Non-pigmented ciliary epithelial cell (primary cell): ENCODE measurements at regions not wholly inside any gene's neighbourhood (a gene's known extent, or its start where the extent isn't known, plus 50 kb on each side); places are given as distances from the start of the nearest gene placed in this dataset.

Experiments
- DNase-seq: peaks from one replicate; pipeline ENCODE4 v3.0.0-alpha.2; 2010; ENCODE audit warnings: low read depth

GRCh38 chr9:79988126-79988525 lies 416.4 kb downstream of the TLE4 start:
- DNase-seq = no peak

- no peak for DNase-seq
These were observed 414.7 kb downstream of the TLE4 start for GRCh38 chr9:79986437-79986836.

DNA sequence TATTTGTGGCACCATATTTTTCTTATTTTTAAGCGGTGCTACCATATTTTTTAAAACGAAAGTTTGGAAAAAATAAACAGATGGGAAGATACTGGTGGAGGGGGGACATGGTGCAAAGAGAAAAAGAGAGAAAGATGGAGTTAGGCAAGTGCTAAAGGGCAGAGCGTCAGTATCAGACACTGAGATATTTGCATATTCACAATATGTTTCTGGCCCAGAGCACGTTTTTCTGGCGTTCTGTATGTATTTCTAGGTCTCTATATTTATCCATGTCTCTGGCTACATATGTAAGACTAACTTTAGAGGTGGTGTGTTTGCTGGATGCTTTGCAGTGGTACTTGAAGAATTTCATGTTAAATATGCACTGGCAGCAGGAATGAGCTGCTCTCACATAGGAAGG lies 414.0 kb downstream of the TLE4 start:
- no peak for DNase-seq

GRCh38 chr9:79985264-79985663 lies 413.5 kb downstream of the TLE4 start:
- no peak for DNase-seq

- no peak for DNase-seq
These were observed 412.8 kb downstream of the TLE4 start for GRCh38 chr9:79984429-79985067.

GRCh38 chr9:79980432-79980831 lies 408.7 kb downstream of the TLE4 start:
- no peak for DNase-seq

DNA sequence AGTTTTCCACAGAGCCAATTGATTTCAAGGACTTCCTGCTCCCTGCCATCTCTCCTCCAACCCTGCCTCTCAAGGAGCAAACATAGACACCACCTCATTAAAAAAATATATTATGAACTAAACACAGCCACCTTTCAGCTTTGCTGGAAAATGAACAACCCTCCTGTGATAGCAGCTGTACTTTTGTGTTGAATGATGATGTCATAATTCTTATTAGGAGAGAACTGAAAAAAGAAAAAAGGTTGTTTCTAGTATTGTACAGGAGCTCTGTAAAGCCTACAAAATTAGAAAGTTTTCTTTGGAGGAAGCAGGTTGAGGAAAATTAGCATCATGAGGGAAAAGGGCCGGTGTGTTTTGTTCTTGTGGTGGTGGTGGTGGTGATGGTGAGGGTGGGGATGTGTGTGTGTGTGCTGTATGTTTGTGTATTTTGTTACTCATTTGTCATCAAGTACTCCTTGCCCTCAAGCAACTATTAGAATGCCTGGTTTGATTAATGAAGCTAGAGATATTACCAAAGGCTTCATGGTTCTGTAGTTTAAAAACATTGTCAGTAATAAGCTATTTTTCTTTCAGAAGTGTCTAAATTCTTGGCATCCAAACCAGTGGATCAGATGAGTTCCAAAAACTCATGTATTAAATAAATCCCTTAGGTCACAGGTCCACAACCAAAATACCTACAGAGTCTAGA lies 405.9 kb downstream of the TLE4 start:
- no peak for DNase-seq

DNA sequence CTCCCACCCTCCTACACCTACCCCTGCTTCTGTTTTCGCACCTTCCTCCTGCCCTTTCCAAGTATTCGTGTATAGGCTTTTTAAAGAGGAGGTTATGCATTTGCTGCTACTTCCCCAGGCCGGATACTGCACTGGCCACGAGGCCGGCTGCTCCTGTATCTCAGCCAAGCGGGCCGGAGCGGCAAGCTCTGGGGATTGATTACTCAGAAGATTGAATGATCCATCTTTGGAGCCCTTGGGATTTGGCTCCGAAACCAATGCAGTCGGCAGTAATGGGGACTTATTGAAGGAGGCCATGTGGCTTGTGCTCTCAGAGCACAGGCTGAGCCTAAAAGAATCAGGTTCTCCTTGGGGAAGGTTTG lies 405.3 kb downstream of the TLE4 start:
- no peak for DNase-seq

DNA sequence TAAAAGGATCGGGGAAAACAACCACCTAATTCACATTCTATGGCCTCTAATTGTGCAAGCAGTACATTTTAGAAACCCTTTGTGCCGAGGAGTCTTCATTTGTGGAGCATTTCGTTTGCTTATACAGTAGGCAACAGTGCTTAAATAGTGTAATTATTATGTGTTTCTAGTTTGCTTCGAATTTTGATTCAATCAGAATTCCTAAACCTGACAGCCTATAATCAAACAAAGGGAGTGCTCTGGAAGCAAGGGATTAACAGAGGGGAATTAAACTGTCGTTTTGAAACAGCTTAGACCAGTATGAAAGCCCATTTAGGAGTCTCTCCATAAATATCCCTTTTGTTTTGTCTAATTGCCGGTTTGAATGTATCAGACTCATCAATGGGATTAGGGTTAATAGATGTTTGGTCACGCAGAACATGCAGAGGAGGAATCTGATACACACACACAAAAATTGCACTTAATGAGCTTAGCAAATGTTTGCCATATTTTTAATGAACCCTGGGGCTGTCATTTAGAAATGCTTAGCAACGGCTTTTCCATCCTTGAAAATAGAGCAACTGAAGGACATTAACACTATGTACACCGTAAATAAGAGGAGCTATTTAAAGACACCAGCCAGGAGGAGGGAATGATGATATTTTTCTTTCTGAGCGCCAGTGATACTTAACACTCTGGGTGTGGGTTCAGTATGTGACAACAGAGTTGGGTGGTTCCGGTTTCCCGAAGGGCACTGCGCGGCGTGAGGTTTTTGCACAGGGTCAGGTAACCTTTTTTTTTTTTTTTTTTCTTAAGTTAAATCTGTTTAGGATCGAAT lies 404.7 kb downstream of the TLE4 start:
- DNase-seq = no peak

GRCh38 chr9:79975621-79976256 lies 404.0 kb downstream of the TLE4 start:
- DNase-seq = no peak

DNA sequence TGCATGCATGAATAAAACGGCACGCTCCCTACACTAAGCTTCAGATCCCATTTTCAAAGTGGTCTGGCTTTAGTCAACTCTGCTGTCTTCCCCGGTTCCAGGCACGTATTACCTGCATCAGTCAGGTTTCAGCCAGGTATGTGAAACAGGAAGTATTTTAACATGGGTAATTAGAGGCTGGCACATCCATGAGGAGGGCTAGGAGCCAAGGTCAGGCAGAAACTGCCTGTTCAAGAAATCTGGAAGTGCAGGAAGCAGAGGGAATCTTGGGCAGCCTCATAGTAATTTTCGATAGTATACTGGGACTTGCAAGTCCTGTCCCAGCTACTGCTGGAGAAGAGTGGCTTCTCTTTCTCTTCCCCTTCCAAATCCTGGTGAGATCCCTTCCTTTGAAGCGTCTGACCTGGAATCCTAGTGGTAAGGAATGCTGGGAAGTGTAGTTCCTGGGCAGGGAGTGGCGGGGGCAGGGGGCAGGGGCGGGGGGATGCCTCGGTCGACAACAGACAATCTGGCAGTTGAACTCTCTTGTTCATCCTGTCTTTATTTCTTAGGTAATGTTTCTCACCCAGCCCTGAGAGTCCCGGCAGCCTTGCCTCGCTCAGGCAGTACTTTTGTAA lies 403.1 kb downstream of the TLE4 start:
- no peak for DNase-seq

DNA sequence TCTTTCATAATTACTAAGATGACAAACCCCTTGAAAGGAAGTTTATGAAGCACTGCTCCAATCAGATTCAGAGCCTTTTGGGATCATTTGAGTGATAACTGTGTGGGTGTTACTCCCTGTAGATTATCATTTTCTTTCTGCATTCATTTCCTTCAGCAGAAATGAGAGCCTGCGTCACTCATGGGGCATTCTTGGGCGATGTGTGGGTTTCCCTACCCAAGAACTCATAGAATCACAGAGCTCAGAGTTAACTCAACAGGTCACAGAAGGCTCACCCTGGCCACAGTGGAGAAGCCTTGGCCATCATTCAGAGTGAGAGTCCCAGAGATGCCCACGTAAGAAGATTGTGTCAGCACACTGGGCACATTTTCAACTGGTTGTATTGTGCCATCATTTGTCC lies 401.9 kb downstream of the TLE4 start:
- no peak for DNase-seq

DNA sequence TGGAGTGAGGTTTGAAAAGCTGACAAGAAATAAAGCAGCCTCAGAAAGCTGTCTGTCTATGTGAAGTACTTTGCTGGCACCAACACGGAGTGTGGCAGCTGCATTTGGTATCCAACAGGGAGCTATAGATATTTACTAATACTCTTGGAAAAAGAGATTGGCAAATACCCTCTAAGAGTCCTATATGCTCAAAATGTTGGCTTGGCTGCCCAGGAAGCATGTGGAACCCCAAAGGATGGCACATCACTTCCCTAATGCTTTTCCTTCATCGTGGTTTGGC lies 398.3 kb downstream of the TLE4 start:
- DNase-seq = no peak

DNA sequence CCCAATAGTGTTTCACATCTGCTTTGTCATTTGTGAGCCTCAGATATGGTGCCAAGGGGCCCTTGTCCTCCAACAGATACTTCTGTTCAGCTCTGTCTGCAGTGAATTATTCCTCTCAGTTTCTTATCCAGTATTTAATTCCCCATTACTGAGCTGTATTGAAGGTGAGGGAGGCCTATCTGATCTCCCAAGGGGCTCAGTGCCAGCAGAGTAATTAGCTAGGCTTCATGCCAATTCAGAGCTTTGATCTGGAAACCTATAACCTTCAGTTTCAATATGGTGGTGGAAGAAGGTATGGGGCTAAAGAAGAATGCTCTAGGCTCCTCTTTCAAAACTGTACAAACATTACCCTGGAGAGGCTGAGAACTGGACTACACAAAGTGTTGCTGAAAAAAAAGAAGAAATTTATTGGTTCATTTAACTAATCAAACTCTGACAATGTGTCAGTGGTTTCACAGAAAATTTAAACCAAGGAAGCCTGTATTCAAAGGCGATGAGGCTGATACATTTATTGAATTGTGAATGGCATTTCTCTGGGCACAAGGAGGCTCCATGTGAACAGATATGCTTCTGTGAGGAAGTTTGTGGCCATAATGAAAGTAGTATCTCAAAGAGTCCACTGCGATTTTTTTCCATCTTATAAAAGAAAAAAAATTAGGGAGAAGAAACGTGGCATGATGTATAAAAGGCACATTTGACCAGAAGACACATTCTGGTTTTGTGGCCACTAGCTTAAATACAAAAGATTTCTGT lies 397.8 kb downstream of the TLE4 start:
- no peak for DNase-seq

DNA sequence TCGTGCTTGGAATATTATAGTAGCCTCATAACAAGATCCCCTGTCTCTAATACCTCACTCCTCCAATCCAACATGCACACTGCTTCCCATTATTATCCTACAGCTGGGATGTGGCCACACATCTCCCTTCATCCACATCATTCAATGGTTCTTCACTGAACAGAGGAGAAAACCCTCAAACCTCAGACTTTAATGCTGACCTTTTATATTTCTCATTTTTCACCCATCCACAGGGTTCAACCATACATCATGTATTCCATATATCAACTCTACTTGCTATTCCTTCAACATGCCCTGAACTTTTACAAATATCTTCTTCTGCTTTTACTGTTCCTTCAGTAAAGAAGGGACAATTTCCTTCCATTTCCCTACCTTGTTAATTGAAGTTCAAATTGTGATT lies 396.8 kb downstream of the TLE4 start:
- no peak for DNase-seq

- DNase-seq = no peak
These were observed 391.1 kb downstream of the TLE4 start for GRCh38 chr9:79962836-79963235.

- DNase-seq = no peak
These were observed 390.4 kb downstream of the TLE4 start for GRCh38 chr9:79962150-79962549.

GRCh38 chr9:79955300-79955699 lies 383.5 kb downstream of the TLE4 start:
- no peak for DNase-seq

DNA sequence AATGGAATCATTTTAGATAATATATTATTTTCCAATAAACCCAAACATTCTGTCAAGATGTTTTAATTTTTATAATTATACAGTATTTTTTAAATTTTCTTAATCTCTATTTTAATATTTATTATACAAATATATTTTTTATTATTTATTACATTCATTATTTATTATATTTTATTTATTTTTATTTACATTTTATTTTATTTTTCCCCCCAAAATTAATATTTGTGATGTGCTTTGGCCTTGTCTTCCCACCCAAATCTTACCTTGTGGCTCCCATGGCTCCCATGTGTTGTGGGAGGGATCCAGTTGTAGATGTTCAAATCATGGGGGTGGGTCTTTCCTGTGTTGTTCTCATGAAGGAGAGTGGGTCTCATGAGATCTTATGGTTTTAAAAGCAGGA lies 382.1 kb downstream of the TLE4 start:
- no peak for DNase-seq

GRCh38 chr9:79952401-79952800 lies 380.6 kb downstream of the TLE4 start:
- DNase-seq = no peak

DNA sequence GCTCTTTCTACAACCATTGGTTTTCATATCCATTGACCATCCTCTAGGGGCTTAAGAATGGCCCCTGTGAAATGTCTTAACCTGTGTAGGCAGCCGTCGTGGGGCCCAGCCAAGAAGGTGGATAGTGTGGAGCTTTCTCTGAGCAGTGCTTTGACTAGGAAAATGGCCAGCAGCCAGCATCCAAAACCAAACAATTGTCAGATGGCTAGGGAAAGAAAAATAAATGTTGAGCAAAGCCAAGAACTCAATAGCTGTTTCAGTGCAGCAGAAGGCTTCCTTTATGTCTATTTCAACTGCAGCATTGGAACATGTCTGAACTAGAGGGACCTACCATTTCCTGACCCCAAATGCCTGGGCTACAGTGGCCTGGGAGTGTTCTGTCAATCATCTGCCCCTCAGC lies 374.9 kb downstream of the TLE4 start:
- no peak for DNase-seq

- no peak for DNase-seq
These were observed 373.7 kb downstream of the TLE4 start for GRCh38 chr9:79945495-79945894.
